Tibial artery (tissue), 4 donors: ENCODE measurements at regions not wholly inside any gene's neighbourhood (a gene's known extent, or its start where the extent isn't known, plus 50 kb on each side); places are given as distances from the start of the nearest gene placed in this dataset.

Experiments
- DNase-seq, 2 donors: peaks; one replicate each; pipeline ENCODE4 v3.0.0-alpha.2; 2019
- H3K27ac ChIP-seq, 2 donors: fragments of 200-600 bp; sonication (generic) in 1 of 2; 1 replicate in 1 of 2; 2 replicates in 1 of 2; pipeline ENCODE4 v1.5.1; 2018 to 2019; ENCODE audit warnings: mild to moderate bottlenecking in 1 of 2
- H3K27me3 ChIP-seq, 2 donors: fragments of 200-600 bp; sonication (generic) in 1 of 2; one replicate each; pipeline versions ENCODE4 v1.5.1 to v1.6.0; 2016 to 2019
- H3K36me3 ChIP-seq, 3 donors: fragments of 200-600 bp; sonication (generic) in 2 of 3; one replicate each; pipeline ENCODE4 v1.5.1; 2016 to 2019; ENCODE audit warnings: mild to moderate bottlenecking in 2 of 3
- H3K4me1 ChIP-seq, 4 donors: fragments of 200-600 bp; sonication (generic) in 2 of 4; 1 replicate in 3 of 4; 2 replicates in 1 of 4; pipeline ENCODE4 v1.5.1; 2016 to 2019
- H3K4me3 ChIP-seq, 2 donors: fragments of 200-600 bp; sonication (generic) in 1 of 2; 1 replicate in 1 of 2; 2 replicates in 1 of 2; pipeline ENCODE4 v1.5.1; 2018 to 2019; ENCODE audit warnings: mild to moderate bottlenecking in 2 of 2
- H3K9me3 ChIP-seq, 3 donors: fragments of 200-600 bp; sonication (generic) in 1 of 3; one replicate each; pipeline ENCODE4 v1.5.1; 2016 to 2019
- CTCF ChIP-seq, 2 experiments: fragments of 200-600 bp in 1 of 2; fragments of 450-650 bp in 1 of 2; IDR thresholded peaks; one replicate each; pipeline ENCODE4 v1.5.1; 2017 to 2019; ENCODE audit warnings: antibody characterized with exemption in 2 of 2, mild to moderate bottlenecking in 1 of 2, moderate library complexity in 1 of 2
- intact Hi-C: fragments of 100-400 bp; cut with DNase I; formaldehyde crosslinking; loops from one replicate; pipeline ENCODE4 v1.15.0; 2023; ENCODE audit warnings: low total_unique reads

- no peak for TF ChIP-seq CTCF (IDR thresholded peaks at IDR 0.05)
- Histone ChIP-seq H3K4me3 (no peak overlapping the region), H3K36me3 (no peaks in the 10 kb centered on the region), H3K27me3 (no peaks in the 10 kb centered on the region), H3K4me1 (no peaks in the 10 kb centered on the region), H3K27ac (no peak overlapping the region), H3K9me3 (no peaks in the 10 kb centered on the region)
- intact Hi-C loops, result no loop called here
- no peak for DNase-seq
Measured at GRCh38 chr6:14715076-14715475, 530.8 kb upstream of the JARID2 start.

- Histone ChIP-seq H3K36me3 (no peaks in the 10 kb centered on the region), H3K27ac (no peak overlapping the region), H3K4me1 (no peaks in the 10 kb centered on the region), H3K4me3 (no peak overlapping the region), H3K27me3 (no peaks in the 10 kb centered on the region), H3K9me3 (no peaks in the 10 kb centered on the region)
- TF ChIP-seq CTCF (IDR thresholded peaks at IDR 0.05), result no peak
- DNase-seq, result no peak
- intact Hi-C loops, result no loop called here
Measured at GRCh38 chr6:14716499-14717146, 529.2 kb upstream of the JARID2 start.

GRCh38 chr6:14717307-14717706 lies 528.6 kb upstream of the JARID2 start:
- DNase-seq, result no peak
- Histone ChIP-seq H3K27ac (no peak overlapping the region), H3K27me3 (no peaks in the 10 kb centered on the region), H3K4me3 (no peak overlapping the region), H3K4me1 (no peaks in the 10 kb centered on the region), H3K36me3 (no peaks in the 10 kb centered on the region), H3K9me3 (no peaks in the 10 kb centered on the region)
- no peak for TF ChIP-seq CTCF (IDR thresholded peaks at IDR 0.05)
- intact Hi-C loops, result no loop called here

GRCh38 chr6:14718861-14719260 lies 527.0 kb upstream of the JARID2 start:
- Histone ChIP-seq H3K27ac (no peak overlapping the region), H3K4me3 (no peak overlapping the region), H3K9me3 (no peaks in the 10 kb centered on the region), H3K4me1 (no peaks in the 10 kb centered on the region), H3K36me3 (no peaks in the 10 kb centered on the region), H3K27me3 (no peaks in the 10 kb centered on the region)
- DNase-seq, result no peak
- intact Hi-C loops, result no loop called here
- TF ChIP-seq CTCF (IDR thresholded peaks at IDR 0.05), result no peak

- TF ChIP-seq CTCF (IDR thresholded peaks at IDR 0.05), result no peak
- no peak for DNase-seq
- Histone ChIP-seq H3K9me3 (no peaks in the 10 kb centered on the region), H3K4me1 (no peaks in the 10 kb centered on the region), H3K36me3 (no peaks in the 10 kb centered on the region), H3K27ac (no peak overlapping the region), H3K4me3 (no peak overlapping the region), H3K27me3 (no peaks in the 10 kb centered on the region)
- intact Hi-C loops, result no loop called here
Measured at GRCh38 chr6:14719270-14719669, 526.6 kb upstream of the JARID2 start.
